GM21723 (cell line): ENCODE measurements at regions not wholly inside any gene's neighbourhood (a gene's known extent, or its start where the extent isn't known, plus 50 kb on each side); places are given as distances from the start of the nearest gene placed in this dataset.
"Not testable (repeated sequence)": the region's sequence is repeated elsewhere in the genome, so short reads cannot be mapped to it uniquely, and the experiment has no call there.

Experiments used
- ATAC-seq: cut with Tn5 transposase; IDR thresholded peaks from one replicate; pipeline ENCODE4 v1.9.1; 2021; ENCODE audit warnings: mild to moderate bottlenecking, moderate library complexity; ENCODE audit not compliant: unreplicated experiment

GRCh38 chr15:61374848-61375247, 145.7 kb upstream of the RORA start:
- ATAC-seq, result no peak

GRCh38 chr15:61367953-61368352, 138.9 kb upstream of the RORA start:
- ATAC-seq, result no peak

DNA sequence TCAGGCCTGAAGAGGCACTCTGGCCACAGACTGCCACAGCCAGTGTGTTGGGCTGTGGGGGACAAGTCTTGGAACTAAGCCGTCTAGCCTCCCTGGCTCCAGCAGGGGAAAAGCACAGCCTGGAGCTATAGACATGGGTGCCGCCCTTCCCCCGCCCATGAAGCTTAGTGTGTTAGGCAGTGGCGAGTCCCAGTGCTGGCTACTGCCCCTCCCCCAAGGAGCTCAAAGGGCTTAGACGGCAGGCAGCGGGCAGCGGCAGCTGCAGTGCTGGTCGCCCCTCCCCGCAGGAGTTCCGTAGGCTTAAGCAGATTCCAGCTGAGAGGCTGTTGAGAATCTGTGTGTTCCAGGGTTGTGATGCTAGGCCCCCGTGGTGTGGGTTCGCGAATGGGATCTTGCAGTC, 135.8 kb upstream of the RORA start:
- ATAC-seq, result no peak

- ATAC-seq, result not testable (repeated sequence)
These were observed 133.8 kb upstream of the RORA start for GRCh38 chr15:61362912-61363311.

- no peak for ATAC-seq
These were observed 115.2 kb upstream of the RORA start for GRCh38 chr15:61344293-61344692.

DNA sequence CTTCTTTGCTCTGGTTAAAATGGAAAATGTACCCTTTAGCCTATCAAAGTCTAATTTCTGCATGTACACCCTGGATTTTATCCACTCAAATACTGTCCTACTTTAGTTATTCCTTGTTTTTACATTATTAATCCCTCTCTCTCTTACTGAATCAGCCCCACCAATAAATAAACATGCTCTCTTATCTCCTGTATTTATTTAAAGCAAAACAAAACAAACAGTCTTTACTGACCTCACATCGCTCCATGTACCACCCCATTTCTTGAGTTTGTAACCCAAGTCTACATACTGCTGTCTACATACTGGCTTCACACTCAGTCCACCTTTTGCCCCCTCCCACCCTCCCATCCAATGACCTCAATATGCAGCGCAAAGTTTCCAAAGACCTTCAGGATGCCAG, 113.3 kb upstream of the RORA start:
- ATAC-seq, result no peak

GRCh38 chr15:61339516-61339915, 110.4 kb upstream of the RORA start:
- no peak for ATAC-seq

DNA sequence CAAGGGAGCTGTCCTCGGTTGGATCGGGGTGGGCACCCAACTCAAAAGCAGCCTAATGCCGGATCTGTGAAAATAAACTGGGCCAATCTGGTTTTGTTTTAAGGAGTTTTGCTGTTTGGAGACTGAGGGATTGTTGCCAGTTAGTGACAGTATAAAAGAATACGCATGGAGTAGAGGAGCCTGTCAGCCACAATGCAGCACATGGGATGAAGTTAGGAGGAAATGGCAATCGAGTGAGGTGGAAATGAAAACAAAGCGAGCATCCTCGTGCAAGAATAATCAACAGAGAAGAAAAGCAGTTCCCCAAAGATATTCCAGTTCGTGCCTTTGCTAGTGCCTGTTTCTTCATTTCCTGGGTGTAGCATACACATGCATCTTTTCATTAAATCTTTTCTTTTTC, 108.4 kb upstream of the RORA start:
- no peak for ATAC-seq

DNA sequence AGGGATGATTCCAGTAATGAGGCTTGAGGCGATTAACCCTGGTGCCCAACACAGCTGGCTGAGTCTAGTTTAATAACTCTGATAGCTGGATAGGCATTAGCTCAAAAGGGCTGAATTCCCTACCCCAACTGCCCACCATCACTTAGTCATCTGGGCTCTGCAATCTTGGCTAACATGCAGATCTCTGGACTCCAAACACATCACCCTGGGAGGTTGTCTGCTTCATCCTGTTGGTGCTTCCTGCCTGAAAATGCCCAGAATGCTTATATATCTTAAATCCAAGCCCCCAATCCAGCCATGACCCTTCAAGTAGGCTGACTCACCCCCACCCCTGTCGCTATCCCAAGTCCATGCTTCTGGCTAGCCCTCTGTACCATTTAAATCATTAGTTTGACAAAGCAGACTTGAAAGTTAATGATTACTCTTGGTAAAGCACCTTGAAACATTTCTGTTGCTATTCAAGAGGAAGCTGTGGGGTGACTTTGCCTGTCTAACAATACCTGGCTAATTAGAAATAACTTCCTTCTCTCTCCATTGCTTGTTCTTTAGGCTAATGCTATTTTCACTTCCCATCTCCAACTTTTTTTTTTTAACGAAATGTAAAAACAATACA, 107.0 kb upstream of the RORA start:
- no peak for ATAC-seq

DNA sequence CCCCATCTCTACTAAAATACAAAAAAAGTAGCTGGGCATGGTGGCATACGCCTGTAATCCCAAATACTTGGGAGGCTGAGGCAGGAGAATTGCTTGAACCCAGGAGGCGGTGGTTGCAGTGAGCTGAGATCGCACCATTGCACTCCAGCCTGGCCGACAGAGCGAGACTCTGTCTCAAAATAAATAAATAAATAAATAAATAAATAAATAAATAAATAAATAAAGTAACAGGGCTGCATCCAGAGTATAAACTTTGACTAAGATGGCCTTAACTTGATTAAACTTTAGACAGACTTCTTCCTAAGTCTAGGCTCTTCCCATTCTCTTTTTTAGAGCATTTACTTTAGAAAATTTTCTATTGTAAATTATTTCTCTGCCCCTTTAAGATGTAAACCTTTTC, 105.6 kb upstream of the RORA start:
- not testable (repeated sequence) for ATAC-seq

DNA sequence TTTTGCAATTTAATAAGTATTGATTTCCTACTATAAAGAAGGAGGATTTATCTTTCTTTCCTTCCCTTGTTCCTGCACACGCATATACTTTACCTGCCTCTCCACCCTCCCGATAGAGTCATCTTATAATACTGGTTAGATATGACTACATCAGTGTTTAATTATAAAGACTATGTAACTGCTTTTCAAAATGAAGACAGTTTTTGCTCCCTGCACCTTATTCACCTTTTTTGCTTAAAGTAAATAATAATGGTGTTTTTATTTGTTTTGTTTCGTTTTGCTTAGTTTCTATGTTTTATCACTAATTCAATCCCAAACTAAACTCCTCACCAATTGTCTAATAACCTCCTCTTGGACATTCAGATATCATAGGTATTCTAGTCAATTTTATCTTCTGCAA, 101.9 kb upstream of the RORA start:
- no peak for ATAC-seq

DNA sequence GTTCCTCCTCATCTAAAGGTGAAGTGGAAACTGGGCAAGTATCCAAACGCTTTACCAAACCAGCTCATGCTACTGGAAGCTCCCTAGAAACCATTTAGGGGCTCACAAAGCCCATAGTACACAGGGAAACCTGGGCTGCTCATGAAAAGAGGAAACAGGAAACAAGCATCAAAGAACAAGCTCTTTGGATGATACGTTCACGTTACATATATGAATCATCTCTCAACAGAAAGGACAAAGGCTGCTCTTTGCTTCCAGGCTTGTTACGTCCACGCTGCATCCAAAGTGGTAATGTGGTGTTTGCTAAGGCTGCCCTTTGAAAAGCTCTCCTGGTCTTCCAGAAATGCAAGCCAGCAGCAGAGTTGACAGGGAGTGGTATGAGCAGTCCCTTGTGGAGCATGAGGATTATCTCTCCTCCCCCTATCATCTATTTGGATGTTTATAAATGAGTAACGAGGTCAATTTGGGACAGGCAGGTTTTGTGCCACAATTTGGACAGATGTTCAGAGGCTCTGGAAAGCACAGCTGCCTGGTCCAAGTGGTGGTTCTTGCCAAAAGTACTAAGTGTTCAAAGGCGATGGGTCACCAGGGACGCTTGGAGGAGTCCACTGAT, 98.0 kb upstream of the RORA start:
- ATAC-seq, result no peak

- ATAC-seq, result no peak
These were observed 90.8 kb upstream of the RORA start for GRCh38 chr15:61319892-61320291.

GRCh38 chr15:61318802-61319525, 89.9 kb upstream of the RORA start:
- ATAC-seq, result no peak

GRCh38 chr15:61318301-61318700, 89.2 kb upstream of the RORA start:
- no peak for ATAC-seq

DNA sequence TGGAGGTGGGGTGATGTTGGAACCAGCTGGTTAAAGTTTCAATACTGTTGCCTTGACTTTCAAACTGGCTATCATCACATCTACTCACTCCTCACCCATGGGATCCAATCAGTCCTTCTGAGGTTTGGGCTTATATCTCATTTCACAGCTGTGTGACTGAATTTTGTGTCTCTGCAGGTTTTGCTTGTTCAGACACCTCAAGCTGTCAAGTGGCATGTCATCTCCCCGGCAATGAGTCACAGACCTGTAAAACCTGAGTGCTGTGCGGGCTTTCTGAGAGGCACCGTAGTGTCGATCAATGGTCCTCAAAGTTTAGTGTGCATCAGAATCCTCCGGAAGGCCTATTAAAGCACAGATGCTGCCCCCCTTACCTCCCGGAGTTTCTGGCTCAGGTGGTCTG, 86.4 kb upstream of the RORA start:
- ATAC-seq, result no peak

DNA sequence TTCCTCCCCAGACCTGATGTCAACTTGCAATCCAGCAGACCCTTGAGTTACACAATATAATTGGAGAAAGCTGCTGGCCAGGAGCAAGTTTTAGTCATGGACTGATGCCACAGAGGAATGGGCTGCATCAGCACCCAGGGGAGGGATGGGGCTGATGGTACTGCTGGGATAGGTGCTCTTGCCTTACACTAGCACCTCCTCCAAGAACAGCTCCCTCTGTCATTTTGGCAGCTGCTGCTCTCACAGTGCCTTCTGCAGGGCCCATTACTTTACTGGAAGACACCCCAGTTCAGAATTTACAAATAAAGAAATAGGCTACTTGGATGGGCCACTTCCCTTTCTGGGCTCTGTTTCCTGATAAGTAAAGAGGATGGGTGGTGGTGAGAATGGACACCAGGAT, 85.3 kb upstream of the RORA start:
- ATAC-seq, result no peak

DNA sequence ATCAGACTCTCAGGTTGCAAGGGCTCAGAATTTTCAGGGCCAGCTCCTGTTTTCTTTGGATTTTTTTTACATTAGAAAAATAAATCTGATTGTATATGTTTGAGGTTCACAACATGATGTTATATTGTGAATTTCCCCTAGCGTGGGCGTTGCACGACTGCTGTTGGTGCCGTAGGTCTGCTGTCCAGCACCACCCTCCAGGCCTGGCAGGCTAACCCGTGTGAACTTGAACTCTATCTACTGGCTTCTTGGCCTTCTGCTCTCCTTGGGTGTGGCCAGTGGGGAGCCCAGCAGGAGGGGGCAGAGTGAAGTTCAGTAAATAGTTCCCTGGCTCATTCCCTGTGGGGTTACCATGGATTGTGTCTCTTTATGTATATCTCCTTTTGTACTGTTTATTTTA, 80.5 kb upstream of the RORA start:
- ATAC-seq, result no peak

DNA sequence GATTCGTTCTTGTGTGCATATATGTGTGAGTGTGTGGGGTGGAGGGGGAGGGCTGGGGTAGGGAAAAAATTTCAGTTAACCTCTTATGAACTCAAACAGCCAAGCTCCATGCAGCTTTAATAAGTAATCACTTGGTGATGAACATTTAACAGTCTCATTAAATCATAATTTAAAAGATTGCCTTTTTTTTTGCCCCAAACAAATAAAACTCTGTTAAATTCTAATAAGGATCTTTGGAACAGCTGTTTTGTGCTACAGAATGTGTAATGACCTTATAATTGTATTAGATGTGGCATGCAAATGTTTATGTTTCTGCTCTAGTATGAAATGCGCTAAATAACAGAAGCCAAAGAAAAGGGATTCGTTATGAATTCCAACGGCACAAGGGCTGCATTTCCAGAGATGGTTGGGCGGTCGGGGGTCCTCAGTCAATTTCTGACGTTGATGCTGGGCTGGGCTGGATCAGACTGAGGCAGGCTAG, 80.0 kb upstream of the RORA start:
- ATAC-seq, result no peak

DNA sequence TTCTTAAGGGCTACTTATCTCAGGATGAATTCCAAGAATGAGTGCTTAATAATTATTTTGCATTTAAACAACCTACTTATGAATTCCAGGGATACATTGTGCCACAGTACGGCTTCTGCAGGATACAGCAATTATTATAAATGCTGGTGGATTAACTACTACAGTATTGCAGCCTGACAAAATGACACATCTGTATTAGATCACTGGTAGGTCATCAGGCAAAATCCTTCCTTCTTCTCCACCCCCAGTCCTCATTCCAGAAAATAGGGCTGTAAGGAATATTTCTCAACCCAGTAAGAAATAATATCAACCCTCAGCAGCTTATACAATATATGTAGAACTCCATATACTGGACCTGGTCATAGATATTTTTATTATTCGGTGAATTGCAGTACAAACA, 79.3 kb upstream of the RORA start:
- ATAC-seq, result no peak

- no peak for ATAC-seq
These were observed 78.4 kb upstream of the RORA start for GRCh38 chr15:61307474-61307873.

DNA sequence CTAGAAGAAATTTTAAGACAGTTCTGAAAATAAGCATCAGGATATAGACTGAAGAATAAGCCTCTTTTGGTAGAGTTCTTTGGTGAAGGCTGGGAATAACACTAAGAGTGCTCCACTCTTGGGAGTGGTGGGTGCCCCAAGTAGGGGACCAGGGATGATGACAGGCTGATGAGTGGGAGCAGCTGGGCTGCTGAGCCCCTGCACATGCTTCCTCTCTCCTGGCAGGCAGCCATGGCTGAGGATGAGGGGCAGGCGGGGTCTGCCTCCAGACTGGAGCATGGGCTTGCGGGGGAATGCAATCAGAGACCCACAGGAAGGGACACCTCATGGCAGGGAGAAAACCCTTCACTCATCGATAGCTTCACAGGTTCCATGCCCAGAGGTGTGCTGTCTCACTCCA, 72.6 kb upstream of the RORA start:
- no peak for ATAC-seq
